ENCODE measurements at regions not wholly inside any gene's neighbourhood (a gene's known extent, or its start where the extent isn't known, plus 50 kb on each side); places are given as distances from the start of the nearest gene placed in this dataset.

DNA sequence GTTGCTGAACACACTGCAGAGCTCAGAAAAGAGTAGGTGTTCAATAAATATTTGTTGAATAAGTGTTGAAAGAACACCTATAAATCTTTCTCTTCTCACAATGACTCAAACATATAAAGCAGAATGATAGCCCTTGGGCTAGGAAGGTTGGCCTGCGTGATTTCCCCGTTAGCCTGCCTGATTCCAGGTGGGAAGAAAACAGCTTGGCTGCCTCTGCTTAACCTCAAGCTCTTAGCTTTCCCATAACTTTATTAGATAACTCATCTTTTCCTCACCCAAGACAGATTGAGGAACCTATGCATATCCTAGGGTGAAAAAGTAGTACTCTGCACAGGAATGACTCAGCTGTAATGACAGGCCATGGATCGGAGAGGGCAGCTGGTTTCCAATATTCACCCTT lies 300.3 kb upstream of the ID4 start:
- POLR2A ChIA-PET (ENCODE audit: unreplicated experiment) = no interaction called here
- BruUV-seq (replicated peaks) = no TSS peak
- H3K9me3 ChIP-seq (ENCODE audit: insufficient read depth, low read depth) = 0 out of 2 replicates have a peak, but pooled peaks cover 4% of the 10 kb centered on the region
- DNase-seq = peak in 1 of 2 experiments; percentile 62
- no peaks in the 10 kb centered on the region for H3K36me3 ChIP-seq (ENCODE audit: low read depth)
- intact Hi-C loops (cut with micrococcal nuclease; ENCODE audit: unreplicated experiment) = loop anchor here (5.0 kb wide), 3 partner anchors 45 to 315 kb away; no protein-coding TSS in a partner anchor
- H3K27me3 ChIP-seq (ENCODE audit: insufficient read depth, low read depth) = no peaks in the 10 kb centered on the region
- CTCF ChIA-PET = no interaction called here
- peaks cover 10% of the 10 kb centered on the region; the same call in 1 of the 2 replicates for H3F3A ChIP-seq (ENCODE audit: insufficient read depth, low read depth)
- H3K4me2 ChIP-seq = peak overlapping the region; percentile 29; the same call in 1 of the 2 replicates
- H3K79me2 ChIP-seq (ENCODE audit: low read depth) = no peaks in the 10 kb centered on the region
- H3K27ac ChIP-seq = no peak overlapping the region
- H3K4me3 ChIP-seq = no peak overlapping the region
- no peaks in the 10 kb centered on the region for H4K20me1 ChIP-seq (ENCODE audit: insufficient read depth)
- H3K9me2 ChIP-seq (ENCODE audit: insufficient read depth) = no peaks in the 10 kb centered on the region
- peaks cover 24% of the 10 kb centered on the region for H3K4me1 ChIP-seq (replicated peaks; ENCODE audit: insufficient read depth)
- TF ChIP-seq, protein P1, sequence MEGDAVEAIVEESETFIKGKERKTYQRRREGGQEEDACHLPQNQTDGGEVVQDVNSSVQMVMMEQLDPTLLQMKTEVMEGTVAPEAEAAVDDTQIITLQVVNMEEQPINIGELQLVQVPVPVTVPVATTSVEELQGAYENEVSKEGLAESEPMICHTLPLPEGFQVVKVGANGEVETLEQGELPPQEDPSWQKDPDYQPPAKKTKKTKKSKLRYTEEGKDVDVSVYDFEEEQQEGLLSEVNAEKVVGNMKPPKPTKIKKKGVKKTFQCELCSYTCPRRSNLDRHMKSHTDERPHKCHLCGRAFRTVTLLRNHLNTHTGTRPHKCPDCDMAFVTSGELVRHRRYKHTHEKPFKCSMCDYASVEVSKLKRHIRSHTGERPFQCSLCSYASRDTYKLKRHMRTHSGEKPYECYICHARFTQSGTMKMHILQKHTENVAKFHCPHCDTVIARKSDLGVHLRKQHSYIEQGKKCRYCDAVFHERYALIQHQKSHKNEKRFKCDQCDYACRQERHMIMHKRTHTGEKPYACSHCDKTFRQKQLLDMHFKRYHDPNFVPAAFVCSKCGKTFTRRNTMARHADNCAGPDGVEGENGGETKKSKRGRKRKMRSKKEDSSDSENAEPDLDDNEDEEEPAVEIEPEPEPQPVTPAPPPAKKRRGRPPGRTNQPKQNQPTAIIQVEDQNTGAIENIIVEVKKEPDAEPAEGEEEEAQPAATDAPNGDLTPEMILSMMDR (conservative IDR thresholded peaks at IDR 0.05) = no peak
- no peak overlapping the region for H2AFZ ChIP-seq

DNA sequence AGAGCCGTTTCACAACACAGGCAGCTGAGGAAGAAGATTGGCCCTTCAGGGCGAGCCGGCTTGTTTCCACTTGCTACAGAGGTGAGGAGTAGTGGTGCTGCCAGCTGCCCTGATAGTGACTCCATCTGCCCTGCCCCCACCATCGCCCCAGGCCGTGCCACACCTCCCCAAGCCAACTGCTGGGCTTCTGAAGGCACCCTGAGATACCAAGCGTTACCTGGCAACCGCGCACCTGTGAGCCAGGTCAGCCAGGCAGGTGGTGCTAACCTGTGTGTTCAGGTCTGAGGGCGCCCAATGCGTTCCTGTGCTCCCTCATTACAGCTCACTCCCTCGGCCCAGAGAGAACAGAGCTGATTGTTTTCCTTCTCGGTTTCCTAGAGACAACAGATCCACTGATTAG lies 299.1 kb upstream of the ID4 start:
- DNase-seq = peak; percentile 96 to 99
- Histone ChIP-seq H3K79me2 (ENCODE audit: low read depth) (no peaks in the 10 kb centered on the region), H3K36me3 (ENCODE audit: low read depth) (no peaks in the 10 kb centered on the region), H3K9me3 (ENCODE audit: insufficient read depth, low read depth) (0 out of 2 replicates have a peak, but pooled peaks cover 4% of the 10 kb centered on the region), H3K4me2 (peak overlapping the region; percentile 29), H3K27me3 (ENCODE audit: insufficient read depth, low read depth) (no peaks in the 10 kb centered on the region), H3F3A (ENCODE audit: insufficient read depth, low read depth) (peaks cover 10% of the 10 kb centered on the region; the same call in 1 of the 2 replicates), H3K4me1 (replicated peaks; ENCODE audit: insufficient read depth) (peaks cover 24% of the 10 kb centered on the region), H3K27ac (no peak overlapping the region), H3K9me2 (ENCODE audit: insufficient read depth) (no peaks in the 10 kb centered on the region), H2AFZ (no peak overlapping the region), H3K4me3 (no peak overlapping the region), H4K20me1 (ENCODE audit: insufficient read depth) (no peaks in the 10 kb centered on the region)
- no peak for TF ChIP-seq EZH2 (IDR thresholded peaks at IDR 0.05; ENCODE audit: low read depth)
- TF ChIP-seq, protein P1 (conservative IDR thresholded peaks at IDR 0.05) = no peak
- intact Hi-C loops (cut with micrococcal nuclease; ENCODE audit: unreplicated experiment) = loop anchor here (1.0 to 5.0 kb wide), 8 partner anchors 46 to 314 kb away; no protein-coding TSS in a partner anchor
- ChIA-PET POLR2A (ENCODE audit: unreplicated experiment) (interaction anchor here (1.0 kb wide), 1 partner anchor 513 kb away, joined by 3 read pairs; no protein-coding TSS in a partner anchor), CTCF (no interaction called here)
- no TSS peak for BruUV-seq (replicated peaks)

DNA sequence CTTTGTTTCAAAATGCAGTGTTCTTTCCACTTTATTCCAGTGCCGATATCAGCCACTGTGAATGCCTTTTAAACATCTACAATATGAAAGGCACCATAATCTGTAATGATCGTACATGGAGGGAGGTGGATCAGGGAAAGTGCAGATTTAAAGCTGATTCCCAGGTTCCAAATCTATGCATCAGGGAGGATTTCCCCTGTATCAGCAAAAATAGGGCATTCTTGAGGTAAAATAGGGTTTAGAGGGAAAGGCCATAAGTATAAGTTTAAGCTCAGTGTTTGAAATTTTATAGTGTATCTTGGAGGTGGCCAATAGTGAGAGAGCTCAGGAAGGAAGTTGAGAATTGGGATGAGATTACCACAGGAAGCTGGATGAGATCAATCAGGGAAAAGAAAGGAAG lies 289.7 kb upstream of the ID4 start:
- Histone ChIP-seq H3F3A (ENCODE audit: insufficient read depth, low read depth) (no peaks in the 10 kb centered on the region), H3K27me3 (ENCODE audit: insufficient read depth, low read depth) (no peaks in the 10 kb centered on the region), H3K36me3 (ENCODE audit: low read depth) (no peaks in the 10 kb centered on the region), H3K9me2 (ENCODE audit: insufficient read depth) (no peaks in the 10 kb centered on the region), H2AFZ (no peak overlapping the region), H3K9me3 (ENCODE audit: insufficient read depth, low read depth) (no peaks in the 10 kb centered on the region), H4K20me1 (ENCODE audit: insufficient read depth) (no peaks in the 10 kb centered on the region), H3K27ac (no peak overlapping the region), H3K4me2 (no peak overlapping the region), H3K4me1 (replicated peaks; ENCODE audit: insufficient read depth) (0 out of 2 replicates have a peak, but pooled peaks cover 4% of the 10 kb centered on the region), H3K79me2 (ENCODE audit: low read depth) (no peaks in the 10 kb centered on the region), H3K4me3 (no peak overlapping the region)
- ChIA-PET POLR2A (ENCODE audit: unreplicated experiment) (no interaction called here), CTCF (no interaction called here)
- TF ChIP-seq, protein P1 (conservative IDR thresholded peaks at IDR 0.05) = no peak
- TF ChIP-seq EZH2 (IDR thresholded peaks at IDR 0.05; ENCODE audit: low read depth) = no peak
- DNase-seq = no peak
- intact Hi-C loops (cut with micrococcal nuclease; ENCODE audit: unreplicated experiment) = no loop called here
- BruUV-seq (replicated peaks) = no TSS peak

All from PC-9 (cell line).